Middle frontal gyrus (tissue), 1 donor: ENCODE measurements at regions not wholly inside any gene's neighbourhood (a gene's known extent, or its start where the extent isn't known, plus 50 kb on each side); places are given as distances from the start of the nearest gene placed in this dataset.

Experiments used
- DNase-seq: peaks from one replicate; pipeline ENCODE4 v3.0.0-alpha.2; 2015; ENCODE audit warnings: low spot score; ENCODE audit errors: extremely low spot score

- DNase-seq: no peak
These were observed 384.2 kb downstream of the GRIN2B start for GRCh38 chr12:13597166-13597565.

GRCh38 chr12:13596714-13597113, 384.7 kb downstream of the GRIN2B start:
- no peak for DNase-seq

GRCh38 chr12:13595536-13596443, 385.6 kb downstream of the GRIN2B start:
- no peak for DNase-seq

GRCh38 chr12:13594731-13595514, 386.5 kb downstream of the GRIN2B start:
- DNase-seq: no peak

- DNase-seq: no peak
These were observed 389.1 kb downstream of the GRIN2B start for GRCh38 chr12:13592063-13592942.

- no peak for DNase-seq
These were observed 389.9 kb downstream of the GRIN2B start for GRCh38 chr12:13591488-13591887.

- DNase-seq: no peak
These were observed 390.3 kb downstream of the GRIN2B start for GRCh38 chr12:13591059-13591458.

- no peak for DNase-seq
These were observed 392.0 kb downstream of the EMP1 start for GRCh38 chr12:13588574-13588973.

- DNase-seq: no peak
These were observed 391.3 kb downstream of the EMP1 start for GRCh38 chr12:13587721-13588390.

GRCh38 chr12:13586361-13586760, 389.8 kb downstream of the EMP1 start:
- DNase-seq: no peak

- DNase-seq: no peak
These were observed 388.0 kb downstream of the EMP1 start for GRCh38 chr12:13584541-13584940.

GRCh38 chr12:13583630-13584029, 387.1 kb downstream of the EMP1 start:
- no peak for DNase-seq

- no peak for DNase-seq
These were observed 385.9 kb downstream of the EMP1 start for GRCh38 chr12:13582421-13582820.

- DNase-seq: no peak
These were observed 384.5 kb downstream of the EMP1 start for GRCh38 chr12:13581031-13581430.

- DNase-seq: no peak
These were observed 383.7 kb downstream of the EMP1 start for GRCh38 chr12:13580206-13580605.

- no peak for DNase-seq
These were observed 380.5 kb downstream of the EMP1 start for GRCh38 chr12:13576935-13577500.

- no peak for DNase-seq
These were observed 377.3 kb downstream of the EMP1 start for GRCh38 chr12:13573698-13574321.

GRCh38 chr12:13571035-13571434, 374.5 kb downstream of the EMP1 start:
- DNase-seq: no peak

- no peak for DNase-seq
These were observed 373.6 kb downstream of the EMP1 start for GRCh38 chr12:13570005-13570694.
